ENCODE measurements at regions not wholly inside any gene's neighbourhood (a gene's known extent, or its start where the extent isn't known, plus 50 kb on each side); places are given as distances from the start of the nearest gene placed in this dataset.

DNA sequence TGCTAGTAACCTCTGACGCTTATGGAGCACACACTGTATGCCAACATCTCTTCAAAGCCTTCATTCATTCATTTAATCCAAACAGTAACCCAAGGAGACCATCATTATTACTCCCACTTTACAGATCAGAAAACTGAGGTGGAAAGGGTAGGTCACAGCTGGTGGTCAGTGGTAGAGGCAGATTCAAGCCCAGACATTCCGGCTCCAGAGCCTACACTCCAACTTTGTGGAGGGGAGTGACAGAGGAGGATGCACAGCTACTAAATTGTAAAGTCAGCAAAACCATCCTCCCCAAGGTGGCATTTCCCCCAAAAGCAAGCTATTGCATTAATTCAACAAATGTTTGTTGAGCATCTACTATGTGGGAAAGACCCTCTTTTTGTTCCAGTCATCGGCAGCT, 110.5 kb upstream of the CPEB4 start:
- H3K27ac ChIP-seq = no peak overlapping the region
- TF ChIP-seq, protein P1, sequence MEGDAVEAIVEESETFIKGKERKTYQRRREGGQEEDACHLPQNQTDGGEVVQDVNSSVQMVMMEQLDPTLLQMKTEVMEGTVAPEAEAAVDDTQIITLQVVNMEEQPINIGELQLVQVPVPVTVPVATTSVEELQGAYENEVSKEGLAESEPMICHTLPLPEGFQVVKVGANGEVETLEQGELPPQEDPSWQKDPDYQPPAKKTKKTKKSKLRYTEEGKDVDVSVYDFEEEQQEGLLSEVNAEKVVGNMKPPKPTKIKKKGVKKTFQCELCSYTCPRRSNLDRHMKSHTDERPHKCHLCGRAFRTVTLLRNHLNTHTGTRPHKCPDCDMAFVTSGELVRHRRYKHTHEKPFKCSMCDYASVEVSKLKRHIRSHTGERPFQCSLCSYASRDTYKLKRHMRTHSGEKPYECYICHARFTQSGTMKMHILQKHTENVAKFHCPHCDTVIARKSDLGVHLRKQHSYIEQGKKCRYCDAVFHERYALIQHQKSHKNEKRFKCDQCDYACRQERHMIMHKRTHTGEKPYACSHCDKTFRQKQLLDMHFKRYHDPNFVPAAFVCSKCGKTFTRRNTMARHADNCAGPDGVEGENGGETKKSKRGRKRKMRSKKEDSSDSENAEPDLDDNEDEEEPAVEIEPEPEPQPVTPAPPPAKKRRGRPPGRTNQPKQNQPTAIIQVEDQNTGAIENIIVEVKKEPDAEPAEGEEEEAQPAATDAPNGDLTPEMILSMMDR (conservative IDR thresholded peaks at IDR 0.05) = no peak
- no peak for TF ChIP-seq ZFX (IDR thresholded peaks at IDR 0.05)

DNA sequence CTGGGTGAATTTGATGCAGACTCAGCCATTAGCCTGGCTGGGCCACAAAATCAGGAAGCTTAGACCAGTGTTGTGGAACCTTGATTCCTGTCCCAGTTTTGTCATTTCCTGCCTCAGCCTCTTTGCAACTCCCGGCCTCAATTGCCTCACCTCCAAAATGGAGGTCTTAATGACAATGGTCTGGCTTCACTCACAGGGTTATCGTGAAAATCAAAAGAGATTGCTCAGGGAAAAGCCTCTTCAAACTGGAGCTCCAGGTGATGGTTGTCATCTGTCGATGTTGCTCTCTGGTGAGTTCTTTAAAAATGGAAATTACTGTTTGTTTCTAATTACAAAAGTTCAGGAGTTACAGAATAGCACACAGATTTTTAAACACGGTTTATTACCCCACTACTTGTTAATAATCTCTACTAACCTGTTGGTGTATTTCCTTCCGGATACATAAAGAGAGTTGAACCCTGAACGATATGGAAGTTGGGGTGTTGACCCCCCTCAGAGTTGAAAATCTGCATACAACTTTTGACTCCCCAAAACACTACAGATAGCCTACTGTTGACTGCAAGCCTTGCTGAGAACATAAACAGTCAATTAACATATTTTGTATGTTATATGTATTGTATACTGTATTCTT, 109.9 kb upstream of the CPEB4 start:
- H3K27ac ChIP-seq = no peak overlapping the region
- TF ChIP-seq ZFX (IDR thresholded peaks at IDR 0.05) = no peak
- TF ChIP-seq, protein P1 (conservative IDR thresholded peaks at IDR 0.05) = no peak

DNA sequence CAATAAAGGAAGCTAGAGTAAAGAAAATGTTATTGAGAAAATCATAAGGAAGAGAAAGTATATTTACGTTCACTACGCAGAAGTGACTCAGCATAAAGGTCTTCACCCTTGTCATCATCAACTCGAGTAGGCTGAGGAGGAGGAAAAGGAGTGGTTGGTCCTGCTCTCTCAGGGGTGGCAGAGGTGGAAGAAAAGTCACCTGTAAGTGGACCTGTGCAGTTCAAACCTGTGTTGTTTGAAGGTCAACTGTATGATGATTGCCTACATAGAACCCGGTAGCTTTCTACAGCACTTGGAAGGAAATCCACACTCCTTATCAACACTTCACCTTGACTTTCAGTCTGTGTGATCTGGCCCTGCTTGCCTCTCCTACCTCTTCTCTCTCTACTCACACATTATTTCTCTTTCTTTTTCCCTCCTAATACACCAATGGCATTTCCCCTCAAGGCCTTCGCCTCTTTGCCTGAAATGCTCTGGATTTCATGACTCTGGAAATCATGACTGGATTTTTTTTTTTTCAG, 109.3 kb upstream of the CPEB4 start:
- H3K27ac ChIP-seq = no peak overlapping the region

DNA sequence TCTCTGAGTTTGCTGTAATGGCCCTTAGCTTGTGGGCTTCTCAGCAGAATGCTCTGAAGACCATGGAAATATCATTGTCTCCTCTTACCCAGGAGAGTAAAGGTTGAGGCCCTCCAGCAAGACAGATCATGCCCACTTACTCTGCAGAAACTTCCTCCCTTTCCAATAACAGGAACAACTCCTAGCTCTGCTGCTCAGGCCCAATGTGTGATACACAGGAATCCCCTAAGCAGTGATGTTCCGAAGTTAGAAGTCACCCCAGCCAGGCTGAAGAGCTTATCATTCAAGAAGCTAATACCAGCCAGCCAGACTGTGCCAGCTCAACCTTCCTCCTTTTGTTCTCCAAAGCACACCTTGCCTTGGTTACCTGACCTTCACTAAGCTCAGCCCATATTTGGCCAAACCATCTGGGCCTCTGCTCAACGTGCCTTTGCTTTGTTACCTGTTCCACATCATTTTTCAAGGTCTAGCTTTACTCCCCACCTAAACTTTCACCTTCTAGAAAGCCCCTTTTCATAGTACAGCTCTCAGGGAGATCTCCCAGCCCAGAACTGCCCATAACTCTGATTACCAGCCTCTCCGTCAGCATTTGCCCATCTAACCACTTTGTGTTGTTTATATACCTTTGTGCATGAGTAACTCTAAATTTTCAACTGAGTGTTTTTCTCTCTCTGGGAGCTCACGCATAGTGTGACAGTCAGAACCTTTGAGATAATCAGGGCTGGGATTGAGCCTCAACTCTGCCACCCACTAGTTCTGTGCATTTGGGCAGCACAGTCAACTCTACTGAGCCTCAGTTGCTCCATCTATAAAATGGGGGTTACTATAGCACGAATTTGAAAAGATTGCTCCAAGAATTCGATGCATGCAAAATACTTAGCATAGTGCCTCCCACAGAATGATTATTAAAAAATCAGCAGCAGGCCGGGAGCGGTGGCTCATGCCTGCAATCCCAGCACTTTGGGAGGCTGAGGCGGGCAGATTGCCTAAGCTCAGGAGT, 107.6 kb upstream of the CPEB4 start:
- TF ChIP-seq, protein P1 (conservative IDR thresholded peaks at IDR 0.05) = no peak
- no peak for TF ChIP-seq ZFX (IDR thresholded peaks at IDR 0.05)
- no peak overlapping the region for H3K27ac ChIP-seq

More for the DNA sequence above, 109.3 kb upstream of the CPEB4 start:
- TF ChIP-seq, protein P1 (conservative IDR thresholded peaks at IDR 0.05) = no peak
- TF ChIP-seq ZFX (IDR thresholded peaks at IDR 0.05) = no peak

DNA sequence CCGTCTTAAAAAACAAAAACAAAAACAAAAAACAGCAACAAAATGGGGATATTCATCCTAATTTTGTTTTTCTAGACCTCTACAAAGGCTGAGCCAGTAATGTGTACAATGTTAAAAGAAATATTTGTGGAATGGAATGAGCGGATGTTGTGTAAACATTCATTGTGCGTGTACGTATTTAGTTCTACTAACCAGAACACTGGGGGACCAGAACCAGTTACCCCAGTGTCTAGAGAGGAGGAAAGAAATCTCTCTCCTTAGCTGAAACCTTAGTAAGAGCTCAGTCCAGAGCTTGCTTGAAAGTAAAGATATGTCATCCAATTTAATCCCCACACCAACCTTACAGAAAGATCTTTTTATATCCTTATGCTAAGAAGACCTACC, 106.7 kb upstream of the CPEB4 start:
- no peak overlapping the region for H3K27ac ChIP-seq

DNA sequence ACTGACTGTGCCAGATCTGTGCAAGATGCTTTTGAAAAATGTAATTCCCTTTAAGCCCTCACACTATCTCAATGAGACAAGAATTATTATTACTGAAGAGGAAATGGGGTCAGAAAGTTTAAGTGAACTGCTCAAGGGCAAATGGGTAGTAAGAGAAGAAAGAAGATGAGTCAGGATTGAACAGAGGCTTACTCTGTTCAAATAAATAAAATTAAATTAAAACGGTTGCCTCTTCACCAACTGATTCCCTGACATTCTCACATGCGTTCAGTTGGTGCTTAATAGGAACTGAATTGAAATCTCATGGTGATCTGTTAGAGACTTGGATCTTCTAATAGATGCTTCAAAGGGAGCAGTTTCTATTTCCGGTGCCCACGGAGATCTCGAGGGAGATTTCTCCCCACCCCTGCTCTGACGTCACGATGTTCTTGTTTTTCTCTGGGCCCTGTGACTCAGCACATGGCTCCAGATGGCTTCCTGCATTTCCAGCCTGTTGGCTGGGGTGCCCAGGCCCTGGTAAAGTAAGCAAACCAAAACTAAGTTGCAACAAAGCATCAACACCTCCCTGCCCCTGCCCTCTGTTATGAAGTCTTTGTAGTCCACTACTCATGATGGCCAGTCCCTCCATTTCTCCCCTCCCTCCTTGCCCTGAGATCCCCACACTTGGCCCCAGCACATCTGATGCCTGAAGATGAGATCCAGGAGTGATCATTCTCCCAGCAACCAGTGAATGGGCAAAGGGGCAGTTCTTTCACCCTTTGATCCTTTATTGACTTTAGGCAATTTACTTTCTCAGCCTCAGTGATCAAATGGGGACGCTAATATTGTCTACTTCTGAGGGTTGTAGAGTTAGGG, 106.1 kb upstream of the CPEB4 start:
- TF ChIP-seq, protein P1 (conservative IDR thresholded peaks at IDR 0.05) = no peak
- TF ChIP-seq ZFX (IDR thresholded peaks at IDR 0.05) = no peak
- peak overlapping the region; percentile 15; the same call in 1 of the 2 replicates for H3K27ac ChIP-seq

More for the DNA sequence above, 106.7 kb upstream of the CPEB4 start:
- TF ChIP-seq, protein P1 (conservative IDR thresholded peaks at IDR 0.05) = no peak
- TF ChIP-seq ZFX (IDR thresholded peaks at IDR 0.05) = no peak

Measured in C4-2B (cell line).